Left lung (tissue), 4 donors: ENCODE measurements at regions not wholly inside any gene's neighbourhood (a gene's known extent, or its start where the extent isn't known, plus 50 kb on each side); places are given as distances from the start of the nearest gene placed in this dataset.

ENCODE experiments used
- ATAC-seq: fragments of 200-7000 bp; cut with Tn5 transposase; one replicate; pipeline ENCODE4 v1.9.1; 2020; ENCODE audit warnings: moderate library complexity
- DNase-seq, 4 donors: peaks; one replicate each; pipeline ENCODE4 v3.0.0-alpha.2; 2013 to 2020
- H3K27ac ChIP-seq, 2 donors: fragments of 200-600 bp; sonication (generic) in 1 of 2; one replicate each; pipeline versions ENCODE4 v1.5.0 to v1.8.0; 2020 to 2021
- H3K27me3 ChIP-seq, 2 donors: fragments of 200-600 bp; sonication (generic) in 1 of 2; one replicate each; pipeline versions ENCODE4 v1.5.0 to v1.8.0; 2020 to 2021
- H3K36me3 ChIP-seq, 2 donors: fragments of 200-600 bp; sonication (generic) in 1 of 2; one replicate each; pipeline versions ENCODE4 v1.5.0 to v1.8.0; 2020 to 2021
- H3K4me1 ChIP-seq, 2 donors: fragments of 200-600 bp; one replicate each; pipeline ENCODE4 v1.8.0; 2021
- H3K4me3 ChIP-seq, 2 donors: fragments of 200-600 bp; sonication (generic) in 1 of 2; one replicate each; pipeline versions ENCODE4 v1.5.0 to v1.8.0; 2020 to 2021; ENCODE audit warnings: mild to moderate bottlenecking in 1 of 2
- H3K9me3 ChIP-seq, 2 donors: fragments of 200-600 bp; sonication (generic) in 1 of 2; one replicate each; pipeline versions ENCODE4 v1.5.0 to v1.8.0; 2020 to 2021
- intact Hi-C, 2 donors: fragments of 100-400 bp; cut with DNase I; formaldehyde crosslinking; loops; one replicate each; pipeline versions ENCODE4 v1.11.2 to v1.14.2; 2022
- TF ChIP-seq, protein P1 (sequence below), 2 donors: fragments of 200-600 bp; sonication (generic) in 1 of 2; IDR thresholded peaks; one replicate each; pipeline versions ENCODE4 v1.5.0 to v1.8.0; 2021; ENCODE audit warnings: antibody characterized with exemption in 2 of 2
- donor health status: DM: no; HTN: yes; CAD: no.
- donor health status: DM: no; HTN: no; CAD: no.

DNA sequence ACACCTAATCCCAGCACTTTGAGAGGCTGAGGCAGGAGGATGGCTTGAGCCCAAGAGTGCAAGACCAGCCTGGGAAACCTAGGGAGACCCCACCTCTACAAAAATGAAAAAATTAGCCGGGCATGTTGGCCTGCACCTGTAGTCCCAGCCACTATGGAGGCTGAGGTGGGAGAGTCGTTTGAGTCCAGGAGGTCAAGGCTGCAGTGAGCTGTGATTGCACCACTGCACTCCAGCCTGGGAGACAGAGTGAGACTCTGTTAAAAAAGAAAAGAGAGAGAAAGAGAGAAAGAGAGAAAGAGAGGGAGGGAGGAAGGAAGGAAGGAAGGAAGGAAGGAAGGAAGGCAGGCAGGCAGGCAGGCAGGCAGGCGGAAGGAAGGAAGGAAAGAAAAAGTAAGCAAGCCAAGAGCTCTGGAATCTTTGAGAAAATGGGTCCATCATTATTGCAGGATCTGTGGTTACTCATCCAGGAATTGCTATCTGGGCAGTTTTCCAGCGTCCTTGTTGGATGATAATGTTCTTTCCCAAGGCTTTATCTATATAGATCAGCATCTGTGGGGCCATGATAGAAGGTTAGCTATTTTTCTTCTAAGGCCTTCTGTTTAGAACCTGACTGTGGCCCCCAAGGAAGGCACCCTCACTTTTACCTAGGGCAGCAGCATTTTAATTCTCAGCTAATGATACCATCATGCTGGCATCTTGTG lies 533.2 kb upstream of the CDH5 start:
- TF ChIP-seq, protein P1, sequence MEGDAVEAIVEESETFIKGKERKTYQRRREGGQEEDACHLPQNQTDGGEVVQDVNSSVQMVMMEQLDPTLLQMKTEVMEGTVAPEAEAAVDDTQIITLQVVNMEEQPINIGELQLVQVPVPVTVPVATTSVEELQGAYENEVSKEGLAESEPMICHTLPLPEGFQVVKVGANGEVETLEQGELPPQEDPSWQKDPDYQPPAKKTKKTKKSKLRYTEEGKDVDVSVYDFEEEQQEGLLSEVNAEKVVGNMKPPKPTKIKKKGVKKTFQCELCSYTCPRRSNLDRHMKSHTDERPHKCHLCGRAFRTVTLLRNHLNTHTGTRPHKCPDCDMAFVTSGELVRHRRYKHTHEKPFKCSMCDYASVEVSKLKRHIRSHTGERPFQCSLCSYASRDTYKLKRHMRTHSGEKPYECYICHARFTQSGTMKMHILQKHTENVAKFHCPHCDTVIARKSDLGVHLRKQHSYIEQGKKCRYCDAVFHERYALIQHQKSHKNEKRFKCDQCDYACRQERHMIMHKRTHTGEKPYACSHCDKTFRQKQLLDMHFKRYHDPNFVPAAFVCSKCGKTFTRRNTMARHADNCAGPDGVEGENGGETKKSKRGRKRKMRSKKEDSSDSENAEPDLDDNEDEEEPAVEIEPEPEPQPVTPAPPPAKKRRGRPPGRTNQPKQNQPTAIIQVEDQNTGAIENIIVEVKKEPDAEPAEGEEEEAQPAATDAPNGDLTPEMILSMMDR (IDR thresholded peaks at IDR 0.05) = no peak
- no peak for ATAC-seq
- DNase-seq = no peak

DNA sequence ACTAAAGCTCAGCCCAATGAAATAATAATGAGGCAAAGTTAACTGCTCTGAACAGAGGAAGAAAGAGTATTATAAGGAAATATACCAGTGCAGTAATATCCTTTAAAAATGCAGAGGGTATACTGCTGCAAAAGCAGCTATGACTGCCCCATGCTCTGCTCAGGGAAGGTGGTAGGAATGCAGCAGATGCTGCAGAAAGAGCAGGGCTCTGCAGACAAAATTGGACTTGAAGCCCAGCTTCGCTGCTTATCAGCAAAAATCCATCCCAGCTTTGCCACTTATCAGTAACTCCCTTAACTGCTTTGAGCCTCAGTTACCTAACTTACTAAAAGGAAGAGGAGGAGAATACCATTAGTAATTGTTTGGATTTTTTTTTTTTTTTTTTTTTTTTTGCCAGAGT lies 533.8 kb upstream of the CDH5 start:
- Histone ChIP-seq H3K9me3 (no peaks in the 10 kb centered on the region), H3K4me3 (no peak overlapping the region), H3K27ac (no peak overlapping the region), H3K36me3 (no peaks in the 10 kb centered on the region), H3K27me3 (no peaks in the 10 kb centered on the region), H3K4me1 (no peaks in the 10 kb centered on the region)
- intact Hi-C loops = no loop called here
- ATAC-seq (no peak), DNase-seq (no peak)
- TF ChIP-seq, protein P1 (IDR thresholded peaks at IDR 0.05) = no peak

More for the DNA sequence above, 533.2 kb upstream of the CDH5 start:
- H3K27me3 ChIP-seq = no peaks in the 10 kb centered on the region
- no peaks in the 10 kb centered on the region for H3K36me3 ChIP-seq
- no peak overlapping the region for H3K27ac ChIP-seq
- no peak overlapping the region for H3K4me3 ChIP-seq
- H3K4me1 ChIP-seq = no peaks in the 10 kb centered on the region
- intact Hi-C loops = no loop called here
- H3K9me3 ChIP-seq = no peaks in the 10 kb centered on the region

DNA sequence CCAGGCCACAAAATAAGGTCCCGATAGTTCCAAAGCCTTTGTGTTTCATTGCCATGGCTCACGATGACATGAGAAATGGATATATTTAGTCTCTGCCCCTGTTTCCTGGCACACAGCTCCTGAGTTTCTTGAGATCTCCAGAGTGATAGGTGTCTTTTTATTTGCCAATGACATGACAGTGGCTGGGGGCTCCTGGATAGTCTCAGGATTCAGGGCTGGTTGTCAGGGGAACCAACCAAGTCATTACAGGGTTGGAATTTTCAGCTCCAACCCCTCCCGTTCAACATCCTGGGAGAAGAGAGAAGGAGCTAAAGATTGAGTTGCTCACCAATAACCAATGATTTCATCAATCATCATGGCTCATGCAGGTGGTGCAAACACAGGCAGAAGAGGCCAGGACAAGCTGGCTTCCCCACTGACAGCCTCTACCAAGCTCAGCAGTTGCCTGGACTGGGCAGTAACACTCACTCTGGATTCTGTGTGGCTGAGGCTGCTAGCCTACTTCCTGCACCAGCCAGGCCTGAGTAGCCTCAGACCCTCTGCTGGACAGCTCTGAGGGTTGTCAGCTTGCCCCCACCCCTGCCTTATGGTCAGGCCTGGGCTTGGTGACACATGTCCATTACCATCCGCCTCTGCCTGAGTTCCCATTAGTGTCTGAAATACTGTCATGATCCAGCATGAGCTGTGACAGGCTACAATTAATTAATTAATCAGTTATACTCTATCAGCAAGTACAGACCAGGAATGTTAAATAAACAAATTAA lies 534.4 kb upstream of the CDH5 start:
- H3K4me3 ChIP-seq = no peak overlapping the region
- H3K36me3 ChIP-seq = no peaks in the 10 kb centered on the region
- intact Hi-C loops = no loop called here
- TF ChIP-seq, protein P1 (IDR thresholded peaks at IDR 0.05) = no peak
- no peaks in the 10 kb centered on the region for H3K4me1 ChIP-seq
- no peak overlapping the region for H3K27ac ChIP-seq
- DNase-seq (no peak), ATAC-seq (no peak)
- no peaks in the 10 kb centered on the region for H3K9me3 ChIP-seq
- no peaks in the 10 kb centered on the region for H3K27me3 ChIP-seq

DNA sequence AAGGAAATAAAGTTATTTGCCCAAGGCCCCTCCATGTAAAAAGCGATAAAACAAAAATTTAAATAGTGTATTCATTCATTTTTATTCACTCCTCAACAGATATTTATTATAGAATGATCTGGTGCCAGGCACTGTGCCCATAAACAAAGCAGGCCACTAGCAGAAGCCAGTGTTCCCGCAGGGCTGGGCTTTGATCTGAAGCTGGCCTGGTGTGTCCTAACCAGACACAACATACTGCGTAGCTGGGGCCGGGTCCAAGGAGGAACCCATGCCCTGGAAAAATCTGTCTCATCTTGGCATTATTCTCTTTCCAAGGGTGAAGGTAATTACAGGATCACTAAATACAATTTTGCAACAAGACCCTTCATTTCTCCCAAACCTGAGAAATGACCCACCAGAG lies 537.4 kb upstream of the CDH5 start:
- no peaks in the 10 kb centered on the region for H3K9me3 ChIP-seq
- H3K27me3 ChIP-seq = no peaks in the 10 kb centered on the region
- TF ChIP-seq, protein P1 (IDR thresholded peaks at IDR 0.05) = no peak
- intact Hi-C loops = no loop called here
- H3K27ac ChIP-seq = no peak overlapping the region
- DNase-seq = no peak
- ATAC-seq = no peak
- H3K36me3 ChIP-seq = no peaks in the 10 kb centered on the region
- H3K4me3 ChIP-seq = no peak overlapping the region
- no peaks in the 10 kb centered on the region for H3K4me1 ChIP-seq

DNA sequence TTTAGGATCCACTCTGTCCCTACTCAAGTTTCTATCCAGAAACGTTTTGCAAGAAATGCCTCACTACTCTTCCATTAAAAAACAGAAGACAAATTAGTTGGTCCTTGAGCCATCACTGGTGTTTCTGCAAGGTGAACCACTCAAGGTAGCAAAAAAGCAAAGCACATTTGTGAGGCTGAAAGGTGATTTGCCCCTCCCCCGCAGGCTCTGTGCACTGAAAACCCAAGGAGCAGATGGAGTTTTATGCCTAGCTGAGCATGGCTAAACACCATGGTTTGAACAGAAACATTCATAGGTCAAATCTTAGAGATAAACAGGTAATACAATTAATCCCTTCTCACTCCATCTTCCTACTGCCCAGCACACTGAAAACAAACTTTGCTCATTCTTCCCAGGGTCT lies 538.2 kb upstream of the CDH5 start:
- Histone ChIP-seq H3K9me3 (no peaks in the 10 kb centered on the region), H3K27me3 (no peaks in the 10 kb centered on the region), H3K36me3 (no peaks in the 10 kb centered on the region), H3K4me1 (no peaks in the 10 kb centered on the region), H3K27ac (no peak overlapping the region), H3K4me3 (no peak overlapping the region)
- intact Hi-C loops = no loop called here
- TF ChIP-seq, protein P1 (IDR thresholded peaks at IDR 0.05) = no peak
- DNase-seq (no peak), ATAC-seq (no peak)
